ENCODE measurements at regions not wholly inside any gene's neighbourhood (a gene's known extent, or its start where the extent isn't known, plus 50 kb on each side); places are given as distances from the start of the nearest gene placed in this dataset.

- no peak for TF ChIP-seq REST (IDR thresholded peaks at IDR 0.05; ENCODE audit: insufficient read depth in 1 of 2, low read depth in 2 of 2, low read length in 2 of 2)
- no peak for TF ChIP-seq SIN3A (IDR thresholded peaks at IDR 0.05; ENCODE audit: borderline replicate concordance, insufficient read depth, low read length)
- no peak for TF ChIP-seq TAF1 (IDR thresholded peaks at IDR 0.05; ENCODE audit: borderline replicate concordance, insufficient read depth, low read length)
- no peak for TF ChIP-seq FOXP2 (optimal IDR thresholded peaks at IDR 0.05; ENCODE audit: borderline replicate concordance, extremely low read depth, extremely low read length, insufficient read depth)
- TF ChIP-seq POLR2AphosphoS5 (IDR thresholded peaks at IDR 0.05; ENCODE audit: low read depth, low read length): no peak
These were observed 123.3 kb upstream of the SFSWAP start for GRCh38 chr12:131587565-131587964.

- TF ChIP-seq SIN3A (IDR thresholded peaks at IDR 0.05; ENCODE audit: borderline replicate concordance, insufficient read depth, low read length) (no peak), POLR2AphosphoS5 (IDR thresholded peaks at IDR 0.05; ENCODE audit: low read depth, low read length) (no peak), TAF1 (IDR thresholded peaks at IDR 0.05; ENCODE audit: borderline replicate concordance, insufficient read depth, low read length) (no peak), FOXP2 (optimal IDR thresholded peaks at IDR 0.05; ENCODE audit: borderline replicate concordance, extremely low read depth, extremely low read length, insufficient read depth) (no peak), REST (IDR thresholded peaks at IDR 0.05; ENCODE audit: insufficient read depth in 1 of 2, low read depth in 2 of 2, low read length in 2 of 2) (no peak)
These were observed 121.5 kb upstream of the SFSWAP start for GRCh38 chr12:131589221-131589897.

- TF ChIP-seq SIN3A (IDR thresholded peaks at IDR 0.05; ENCODE audit: borderline replicate concordance, insufficient read depth, low read length) (no peak), FOXP2 (optimal IDR thresholded peaks at IDR 0.05; ENCODE audit: borderline replicate concordance, extremely low read depth, extremely low read length, insufficient read depth) (no peak), REST (IDR thresholded peaks at IDR 0.05; ENCODE audit: insufficient read depth in 1 of 2, low read depth in 2 of 2, low read length in 2 of 2) (no peak), POLR2AphosphoS5 (IDR thresholded peaks at IDR 0.05; ENCODE audit: low read depth, low read length) (no peak), TAF1 (IDR thresholded peaks at IDR 0.05; ENCODE audit: borderline replicate concordance, insufficient read depth, low read length) (no peak)
These were observed 120.9 kb upstream of the SFSWAP start for GRCh38 chr12:131589966-131590365.

GRCh38 chr12:131591136-131591535, 119.8 kb upstream of the SFSWAP start:
- TF ChIP-seq REST (IDR thresholded peaks at IDR 0.05; ENCODE audit: insufficient read depth in 1 of 2, low read depth in 2 of 2, low read length in 2 of 2) (no peak), FOXP2 (optimal IDR thresholded peaks at IDR 0.05; ENCODE audit: borderline replicate concordance, extremely low read depth, extremely low read length, insufficient read depth) (no peak), SIN3A (IDR thresholded peaks at IDR 0.05; ENCODE audit: borderline replicate concordance, insufficient read depth, low read length) (no peak), POLR2AphosphoS5 (IDR thresholded peaks at IDR 0.05; ENCODE audit: low read depth, low read length) (no peak), TAF1 (IDR thresholded peaks at IDR 0.05; ENCODE audit: borderline replicate concordance, insufficient read depth, low read length) (no peak)

Data from PFSK-1 (cell line).